ENCODE measurements at regions not wholly inside any gene's neighbourhood (a gene's known extent, or its start where the extent isn't known, plus 50 kb on each side); places are given as distances from the start of the nearest gene placed in this dataset.
"Not testable (repeated sequence)": the region's sequence is repeated elsewhere in the genome, so short reads cannot be mapped to it uniquely, and the experiment has no call there.

GRCh38 chr11:3468963-3469362 lies 90.0 kb upstream of the ZNF195 start:
- peak; percentile 5 for DNase-seq (ENCODE audit: low read depth, low spot score)
- in situ Hi-C loops (cut with HindIII; ENCODE audit: low pct_unique_long_range_greater_than_20kb, low sequenced_read_pairs): not testable (repeated sequence)

GRCh38 chr11:3467599-3467998 lies 88.7 kb upstream of the ZNF195 start:
- in situ Hi-C loops (cut with HindIII; ENCODE audit: low pct_unique_long_range_greater_than_20kb, low sequenced_read_pairs): not testable (repeated sequence)

GRCh38 chr11:3455666-3456065 lies 76.7 kb upstream of the ZNF195 start:
- DNase-seq (ENCODE audit: low read depth, low spot score); in situ Hi-C loops (cut with HindIII; ENCODE audit: low pct_unique_long_range_greater_than_20kb, low sequenced_read_pairs): not testable (repeated sequence)

More at GRCh38 chr11:3467599-3467998, 88.7 kb upstream of the ZNF195 start:
- not testable (repeated sequence) for DNase-seq (ENCODE audit: low read depth, low spot score)

GRCh38 chr11:3454844-3455243 lies 75.9 kb upstream of the ZNF195 start:
- in situ Hi-C loops (cut with HindIII; ENCODE audit: low pct_unique_long_range_greater_than_20kb, low sequenced_read_pairs): not testable (repeated sequence)

GRCh38 chr11:3453596-3454256 lies 74.8 kb upstream of the ZNF195 start:
- DNase-seq (ENCODE audit: low read depth, low spot score); in situ Hi-C loops (cut with HindIII; ENCODE audit: low pct_unique_long_range_greater_than_20kb, low sequenced_read_pairs): not testable (repeated sequence)

More at GRCh38 chr11:3454844-3455243, 75.9 kb upstream of the ZNF195 start:
- peak; percentile 62 for DNase-seq (ENCODE audit: low read depth, low spot score)

- in situ Hi-C loops (cut with HindIII; ENCODE audit: low pct_unique_long_range_greater_than_20kb, low sequenced_read_pairs); DNase-seq (ENCODE audit: low read depth, low spot score): not testable (repeated sequence)
Observed at GRCh38 chr11:3450822-3451221, 71.9 kb upstream of the ZNF195 start.

GRCh38 chr11:3445535-3445934 lies 66.6 kb upstream of the ZNF195 start:
- DNase-seq (ENCODE audit: low read depth, low spot score); in situ Hi-C loops (cut with HindIII; ENCODE audit: low pct_unique_long_range_greater_than_20kb, low sequenced_read_pairs): not testable (repeated sequence)

GRCh38 chr11:3444420-3444744 lies 65.4 kb upstream of the ZNF195 start:
- in situ Hi-C loops (cut with HindIII; ENCODE audit: low pct_unique_long_range_greater_than_20kb, low sequenced_read_pairs): not testable (repeated sequence)

GRCh38 chr11:3443700-3444419 lies 64.9 kb upstream of the ZNF195 start:
- in situ Hi-C loops (cut with HindIII; ENCODE audit: low pct_unique_long_range_greater_than_20kb, low sequenced_read_pairs); DNase-seq (ENCODE audit: low read depth, low spot score): not testable (repeated sequence)

More at GRCh38 chr11:3444420-3444744, 65.4 kb upstream of the ZNF195 start:
- DNase-seq (ENCODE audit: low read depth, low spot score): not testable (repeated sequence)

- in situ Hi-C loops (cut with HindIII; ENCODE audit: low pct_unique_long_range_greater_than_20kb, low sequenced_read_pairs); DNase-seq (ENCODE audit: low read depth, low spot score): not testable (repeated sequence)
Observed at GRCh38 chr11:3437441-3437840, 58.5 kb upstream of the ZNF195 start.

GRCh38 chr11:3434976-3435375 lies 56.0 kb upstream of the ZNF195 start:
- in situ Hi-C loops (cut with HindIII; ENCODE audit: low pct_unique_long_range_greater_than_20kb, low sequenced_read_pairs): no loop called here
- no peak for DNase-seq (ENCODE audit: low read depth, low spot score)

- in situ Hi-C loops (cut with HindIII; ENCODE audit: low pct_unique_long_range_greater_than_20kb, low sequenced_read_pairs): not testable (repeated sequence)
Observed at GRCh38 chr11:3429191-3429590, 50.2 kb upstream of the ZNF195 start.

More at GRCh38 chr11:3429191-3429590, 50.2 kb upstream of the ZNF195 start:
- not testable (repeated sequence) for DNase-seq (ENCODE audit: low read depth, low spot score)

Small RNAs in the stretch of these regions (small RNA-seq; reads per million reads assigned to genes)
- 0 reads per million in 2 experiments for gene SNRPCP5
